HepG2 (cell line): ENCODE measurements at regions not wholly inside any gene's neighbourhood (a gene's known extent, or its start where the extent isn't known, plus 50 kb on each side); places are given as distances from the start of the nearest gene placed in this dataset.

ENCODE experiments used
- ATAC-seq: fragments of 200-7000 bp; cut with Tn5 transposase; 3 replicates; pipeline ENCODE4 v1.9.1; 2020; ENCODE audit warnings: mild to moderate bottlenecking, moderate library complexity
- BruUV-seq: library from RNA; stranded (reverse); fragments of 400-500 nt; replicated peaks from 2 replicates; lab custom pipeline; 2021; lab: Mats Ljungman, UMichigan
- CTCF ChIA-PET: fragments of 300-600 bp; formaldehyde crosslinking; extraction: SDS; loops from one replicate; lab custom pipeline; 2021; ENCODE audit warnings: low total read pairs, inconsistent platforms, low intra/inter-chr PET ratio; lab: Yijun Ruan, JAX
- POLR2A ChIA-PET: fragments of 350-600 bp; sonication (Branson Sonifier 250); formaldehyde crosslinking; loops from one replicate; lab custom pipeline; 2020; ENCODE audit warnings: antibody characterized with exemption, inconsistent platforms; lab: Yijun Ruan, JAX
- DNase-seq: peaks from one replicate; pipeline ENCODE4 v3.0.0-alpha.2; 2015; ENCODE audit warnings: low spot score
- FAIRE-seq: peaks from 3 replicates; lab custom pipeline; 2011; peaks lifted over from hg19 to GRCh38; lab: Jason Lieb, UNC
- H2AFZ ChIP-seq: one replicate; pipeline ENCODE4 v1.6.1; 2011; ENCODE audit warnings: low read length, inconsistent platforms
- H3K27ac ChIP-seq: fragments of 300-600 bp; 3 replicates; pipeline ENCODE4 v1.8.0; 2011; ENCODE audit warnings: mixed run types, mild to moderate bottlenecking, mixed read lengths, low read length, inconsistent platforms; ENCODE audit not compliant: insufficient read depth; ENCODE audit errors: extremely low read length
- H3K27me3 ChIP-seq, 2 experiments: fragments of 200-600 bp in 1 of 2; 2 replicates in 1 of 2; 3 replicates in 1 of 2; pipeline versions ENCODE4 v1.6.0 to v1.8.0; 2011; ENCODE audit warnings: low read length in 2 of 2, mild to moderate bottlenecking in 2 of 2, moderate library complexity in 2 of 2, inconsistent platforms in 1 of 2; ENCODE audit not compliant: insufficient read depth in 2 of 2, control insufficient read depth in 1 of 2
- H3K36me3 ChIP-seq, 2 experiments: fragments of 200-600 bp in 1 of 2; replicated peaks in 1 of 2; 2 replicates in 1 of 2; 3 replicates in 1 of 2; pipeline versions ENCODE4 v1.5.1 to v1.8.0; 2011; ENCODE audit warnings: low read length in 2 of 2, inconsistent platforms in 1 of 2; ENCODE audit not compliant: insufficient read depth in 2 of 2, control insufficient read depth in 1 of 2
- H3K4me1 ChIP-seq: 2 replicates; pipeline ENCODE4 v1.5.1; 2012; ENCODE audit warnings: low read length, inconsistent platforms; ENCODE audit not compliant: insufficient read depth
- H3K4me2 ChIP-seq: 2 replicates; pipeline ENCODE4 v1.6.0; 2011; ENCODE audit warnings: low read depth, low read length, inconsistent platforms
- H3K4me3 ChIP-seq, 3 experiments: fragments of 200-600 bp in 1 of 3; sonication (generic), shearing (Covaris generic) in 1 of 3; replicated peaks in 1 of 3; 2 replicates each; pipeline ENCODE4 v1.5.1; 2011 to 2016; ENCODE audit warnings: low read length in 3 of 3, inconsistent platforms in 2 of 3, low read depth in 2 of 3, mild to moderate bottlenecking in 2 of 3, control low read depth in 1 of 3, mixed read lengths in 1 of 3; ENCODE audit not compliant: insufficient read depth in 1 of 3
- H3K79me2 ChIP-seq: one replicate; pipeline ENCODE4 v1.6.1; 2011; ENCODE audit warnings: low read length, inconsistent platforms; ENCODE audit not compliant: insufficient read depth
- H3K9ac ChIP-seq: 2 replicates; pipeline ENCODE4 v1.6.0; 2011; ENCODE audit warnings: mild to moderate bottlenecking, low read depth, low read length, inconsistent platforms; ENCODE audit not compliant: insufficient read depth
- H3K9me3 ChIP-seq: 2 replicates; pipeline ENCODE4 v1.5.1; 2012; ENCODE audit warnings: mild to moderate bottlenecking, low read length
- H4K20me1 ChIP-seq: 2 replicates; pipeline ENCODE4 v1.6.0; 2011; ENCODE audit warnings: inconsistent platforms, mild to moderate bottlenecking, low read length, moderate library complexity; ENCODE audit not compliant: insufficient read depth
- CEBPB ChIP-seq: IDR thresholded peaks from 2 replicates; pipeline ENCODE4 v1.6.1; 2011; ENCODE audit warnings: low read depth, low read length, improper control_type of control experiment, borderline replicate concordance
- FOSL2 ChIP-seq: sonication (generic); formaldehyde crosslinking; IDR thresholded peaks from 2 replicates; pipeline ENCODE4 v1.4.0; 2020; ENCODE audit warnings: missing genetic modification reagents
- PRDM10 ChIP-seq: sonication (generic); formaldehyde crosslinking; IDR thresholded peaks from 2 replicates; pipeline ENCODE4 v1.4.0; 2020; ENCODE audit warnings: low read depth, missing genetic modification reagents
- U2AF2 ChIP-seq: fragments of 200-400 bp; formaldehyde crosslinking; IDR thresholded peaks from 2 replicates; pipeline ENCODE4 v1.6.1; 2017; ENCODE audit warnings: low read depth, mild to moderate bottlenecking, low read length
- ZBTB37 ChIP-seq: sonication (generic); formaldehyde crosslinking; IDR thresholded peaks from 2 replicates; pipeline ENCODE4 v1.4.0; 2020; ENCODE audit warnings: mild to moderate bottlenecking, missing genetic modification reagents
- ZBTB7A ChIP-seq: sonication (generic); formaldehyde crosslinking; IDR thresholded peaks from 2 replicates; pipeline ENCODE4 v1.8.0; 2022; ENCODE audit warnings: mild to moderate bottlenecking, missing genetic modification reagents
- ZC3H4 ChIP-seq: sonication (generic); formaldehyde crosslinking; IDR thresholded peaks from 2 replicates; pipeline ENCODE4 v1.4.0; 2020; ENCODE audit warnings: missing genetic modification reagents, borderline replicate concordance
- ZNF33A ChIP-seq: sonication (generic); formaldehyde crosslinking; IDR thresholded peaks from 2 replicates; pipeline ENCODE4 v1.5.1; 2020; ENCODE audit warnings: missing genetic modification reagents, mild to moderate bottlenecking, moderate library complexity, borderline replicate concordance
- ZNF761 ChIP-seq: sonication (generic); formaldehyde crosslinking; conservative IDR thresholded peaks from 2 replicates; pipeline ENCODE4 v1.4.0; 2020; ENCODE audit warnings: mild to moderate bottlenecking, missing genetic modification reagents
- ZSCAN31 ChIP-seq: sonication (generic); formaldehyde crosslinking; IDR thresholded peaks from 2 replicates; pipeline ENCODE4 v1.5.0; 2020; ENCODE audit warnings: low read depth, mild to moderate bottlenecking, missing genetic modification reagents
- ZUFSP ChIP-seq: sonication (generic); formaldehyde crosslinking; IDR thresholded peaks from 2 replicates; pipeline ENCODE4 v1.9.0; 2021; ENCODE audit warnings: missing genetic modification reagents, mild to moderate bottlenecking, borderline replicate concordance
- WGBS: methylation state at CpG from one replicate; pipeline ENCODE4 v1.1.6; 2017; ENCODE audit warnings: low lambda C conversion rate; 5-methylcytosine and 5-hydroxymethylcytosine counted together
- in situ Hi-C: cut with HindIII; loops from 2 replicates; pipeline ENCODE4 v1.10.0; 2017; ENCODE audit warnings: low pct_unique_long_range_greater_than_20kb; ENCODE audit not compliant: extremely low pct_ligation_motif_present
- intact Hi-C: fragments of 100-400 bp; cut with micrococcal nuclease; formaldehyde crosslinking; loops from one replicate; pipeline ENCODE4 v1.10.0; 2022; ENCODE audit not compliant: unreplicated experiment
- TF ChIP-seq, protein P1 (sequence below): sonication (generic); formaldehyde crosslinking; IDR thresholded peaks from 2 replicates; pipeline ENCODE4 v1.8.0; 2022; ENCODE audit warnings: missing genetic modification reagents, low read depth, mild to moderate bottlenecking, borderline replicate concordance
- TF ChIP-seq, protein P2 (sequence below): sonication (generic); formaldehyde crosslinking; IDR thresholded peaks from 2 replicates; pipeline ENCODE4 v1.8.0; 2022; ENCODE audit warnings: missing genetic modification reagents, mild to moderate bottlenecking, inconsistent platforms, borderline replicate concordance

DNA sequence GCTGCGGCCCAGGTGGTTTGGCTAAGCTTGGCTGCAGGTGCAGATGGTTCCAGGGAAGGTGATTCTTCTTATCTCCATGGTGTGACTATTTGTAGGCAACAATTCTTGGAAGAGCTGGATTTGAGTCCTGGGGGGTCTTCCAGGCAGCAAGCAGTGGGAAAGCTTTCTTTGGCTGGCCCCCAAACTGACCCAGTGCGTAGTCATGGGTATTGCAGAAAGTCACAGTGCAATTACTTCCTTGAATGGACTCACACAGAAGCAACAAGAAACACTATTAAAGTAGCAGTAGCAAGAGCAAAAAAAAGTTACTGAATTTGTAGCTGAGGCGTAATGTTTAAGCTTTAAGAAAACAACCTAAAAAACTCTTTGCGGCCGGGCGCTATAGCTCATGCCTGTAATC is 293.6 kb upstream of the ATP5MC3 start:
- POLR2A ChIA-PET, result no interaction called here

More for the DNA sequence above, 293.6 kb upstream of the ATP5MC3 start:
- no peaks in the 10 kb centered on the region for H3K36me3 ChIP-seq
- FAIRE-seq (no peak), DNase-seq (no peak), ATAC-seq (no peak)
- H3K4me2 ChIP-seq, result no peak overlapping the region
- H3K9ac ChIP-seq, result no peak overlapping the region
- in situ Hi-C loops, result no loop called here
- no TSS peak for BruUV-seq
- TF ChIP-seq ZBTB7A (no peak), ZC3H4 (CRISPR knock-in tag) (no peak), ZUFSP (CRISPR knock-in tag) (no peak), PRDM10 (CRISPR knock-in tag) (no peak), ZBTB37 (no peak), ZSCAN31 (CRISPR knock-in tag) (no peak), CEBPB (no peak), U2AF2 (no peak), FOSL2 (CRISPR knock-in tag) (no peak), ZNF33A (CRISPR knock-in tag) (no peak), ZNF761 (CRISPR knock-in tag) (no peak)
- TF ChIP-seq, protein P1, sequence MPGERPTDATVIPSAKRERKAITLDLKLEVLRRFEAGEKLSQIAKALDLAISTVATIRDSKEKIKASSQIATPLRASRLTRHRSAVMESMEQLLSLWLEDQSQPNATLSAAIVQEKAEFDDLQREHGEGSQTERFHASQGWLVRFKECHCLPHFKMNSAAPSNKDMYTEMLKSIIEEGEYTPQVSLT, result no peak
- TF ChIP-seq, protein P2, sequence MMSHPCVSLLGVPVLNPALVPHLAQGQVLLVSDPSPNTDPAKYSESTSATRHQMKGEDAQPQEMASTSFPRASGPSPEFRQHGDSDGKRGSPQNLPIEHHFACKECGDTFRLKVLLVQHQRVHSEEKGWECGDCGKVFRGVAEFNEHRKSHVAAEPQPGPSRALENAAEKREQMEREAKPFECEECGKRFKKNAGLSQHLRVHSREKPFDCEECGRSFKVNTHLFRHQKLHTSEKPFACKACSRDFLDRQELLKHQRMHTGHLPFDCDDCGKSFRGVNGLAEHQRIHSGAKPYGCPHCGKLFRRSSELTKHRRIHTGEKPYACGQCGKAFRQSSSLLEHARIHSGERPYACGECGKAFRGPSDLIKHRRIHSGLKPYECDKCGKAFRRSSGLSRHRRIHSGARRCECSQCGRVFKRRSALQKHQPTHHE (CRISPR knock-in tag), result no peak
- H3K4me1 ChIP-seq, result peaks cover 15% of the 10 kb centered on the region
- CTCF ChIA-PET, result no interaction called here
- H3K9me3 ChIP-seq, result no peaks in the 10 kb centered on the region
- no peaks in the 10 kb centered on the region; a peak in 1 of 5 replicates for H3K27me3 ChIP-seq
- no peaks in the 10 kb centered on the region for H3K79me2 ChIP-seq
- H3K27ac ChIP-seq, result no peak overlapping the region
- WGBS, result 75% methylated on average over 6 of the region's 6 CpGs
- H2AFZ ChIP-seq, result no peak overlapping the region
- H3K4me3 ChIP-seq, result no peak overlapping the region
- H4K20me1 ChIP-seq, result no peaks in the 10 kb centered on the region
- intact Hi-C loops, result no loop called here
